Cardiac fibroblast (primary cell): ENCODE measurements at regions not wholly inside any gene's neighbourhood (a gene's known extent, or its start where the extent isn't known, plus 50 kb on each side); places are given as distances from the start of the nearest gene placed in this dataset.

Experiments used
- DNase-seq, 2 donors: peaks; one replicate each; pipeline versions ENCODE4 v3.0.0 to v3.0.0-alpha.2; 2010; ENCODE audit warnings: low read depth in 2 of 2
- H3K4me3 ChIP-seq, 2 donors: replicated peaks in 1 of 2; 1 replicate in 1 of 2; 2 replicates in 1 of 2; pipeline ENCODE4 v1.5.1; 2011; ENCODE audit warnings: low read depth in 2 of 2, low read length in 2 of 2, mild to moderate bottlenecking in 2 of 2, moderate library complexity in 1 of 2
- TF ChIP-seq, protein P1 (sequence below): IDR thresholded peaks from one replicate; pipeline ENCODE4 v1.5.1; 2011; ENCODE audit warnings: low read depth, mild to moderate bottlenecking, low read length, inconsistent platforms

DNA sequence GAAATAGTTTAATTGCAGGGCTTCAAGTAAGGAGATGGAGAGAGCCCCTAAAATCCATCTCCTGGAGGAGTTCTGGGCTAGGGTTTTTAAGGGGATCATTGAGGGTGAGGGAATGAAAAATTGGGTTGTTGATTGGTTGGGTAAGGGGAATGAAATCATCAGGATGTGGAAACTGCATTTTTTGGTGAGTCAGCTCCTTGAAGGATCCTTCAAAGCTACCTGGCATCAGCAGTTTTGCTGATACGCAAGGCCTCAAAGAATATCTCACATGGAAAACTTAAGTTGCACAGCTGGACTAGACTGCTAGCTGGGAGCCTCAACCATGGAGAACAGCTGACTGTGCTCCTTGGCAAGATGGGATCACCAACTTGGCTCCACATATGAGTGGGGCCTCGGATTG lies 136.7 kb downstream of the FGF10 start:
- TF ChIP-seq, protein P1, sequence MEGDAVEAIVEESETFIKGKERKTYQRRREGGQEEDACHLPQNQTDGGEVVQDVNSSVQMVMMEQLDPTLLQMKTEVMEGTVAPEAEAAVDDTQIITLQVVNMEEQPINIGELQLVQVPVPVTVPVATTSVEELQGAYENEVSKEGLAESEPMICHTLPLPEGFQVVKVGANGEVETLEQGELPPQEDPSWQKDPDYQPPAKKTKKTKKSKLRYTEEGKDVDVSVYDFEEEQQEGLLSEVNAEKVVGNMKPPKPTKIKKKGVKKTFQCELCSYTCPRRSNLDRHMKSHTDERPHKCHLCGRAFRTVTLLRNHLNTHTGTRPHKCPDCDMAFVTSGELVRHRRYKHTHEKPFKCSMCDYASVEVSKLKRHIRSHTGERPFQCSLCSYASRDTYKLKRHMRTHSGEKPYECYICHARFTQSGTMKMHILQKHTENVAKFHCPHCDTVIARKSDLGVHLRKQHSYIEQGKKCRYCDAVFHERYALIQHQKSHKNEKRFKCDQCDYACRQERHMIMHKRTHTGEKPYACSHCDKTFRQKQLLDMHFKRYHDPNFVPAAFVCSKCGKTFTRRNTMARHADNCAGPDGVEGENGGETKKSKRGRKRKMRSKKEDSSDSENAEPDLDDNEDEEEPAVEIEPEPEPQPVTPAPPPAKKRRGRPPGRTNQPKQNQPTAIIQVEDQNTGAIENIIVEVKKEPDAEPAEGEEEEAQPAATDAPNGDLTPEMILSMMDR, result no peak
- H3K4me3 ChIP-seq, result no peak overlapping the region
- no peak for DNase-seq

DNA sequence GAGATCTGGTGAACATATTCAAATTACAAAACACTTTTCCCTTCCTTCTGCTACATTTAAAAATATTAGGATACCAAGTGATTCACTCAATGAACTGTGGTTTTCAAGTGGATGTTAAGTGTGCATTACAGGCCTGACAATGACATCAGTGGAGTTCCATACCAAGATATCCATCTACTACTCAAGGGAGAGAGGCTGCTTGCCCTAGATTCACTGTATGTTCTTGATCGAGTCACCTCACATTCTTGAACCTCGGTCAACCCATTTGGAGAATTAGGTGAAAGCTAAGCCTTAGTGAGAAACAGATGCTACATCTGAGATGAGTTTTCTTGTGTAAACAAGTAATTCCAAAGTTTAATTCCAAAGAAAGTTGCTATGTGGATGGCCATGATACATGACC lies 142.2 kb downstream of the FGF10 start:
- H3K4me3 ChIP-seq, result no peak overlapping the region
- TF ChIP-seq, protein P1, result no peak
- peak in 1 of 2 donors; percentile 9 for DNase-seq

DNA sequence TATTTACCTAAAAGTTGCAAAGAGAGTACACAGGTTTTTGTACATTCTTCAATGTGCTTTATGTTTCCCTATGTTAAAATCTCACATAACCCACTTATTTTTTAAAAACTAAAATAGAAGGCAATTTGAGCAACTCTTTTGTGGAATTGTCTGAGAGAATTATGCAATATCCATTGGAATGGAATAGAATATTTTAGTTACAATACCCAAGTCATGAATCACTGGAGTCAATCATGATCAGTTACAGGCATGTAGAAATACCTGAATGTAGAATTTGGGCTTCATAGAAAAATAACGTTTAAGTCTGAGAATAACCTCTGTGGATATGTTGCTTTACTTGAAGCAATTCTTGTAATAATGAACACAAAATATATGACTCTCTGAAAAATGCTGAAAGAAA lies 143.3 kb downstream of the FGF10 start:
- H3K4me3 ChIP-seq, result no peak overlapping the region
- peak in 1 of 2 donors; percentile 7 for DNase-seq
- TF ChIP-seq, protein P1, result no peak

- H3K4me3 ChIP-seq, result no peak overlapping the region
- no peak for DNase-seq
- TF ChIP-seq, protein P1, result no peak
Measured at GRCh38 chr5:44242791-44243190, 146.4 kb downstream of the FGF10 start.

DNA sequence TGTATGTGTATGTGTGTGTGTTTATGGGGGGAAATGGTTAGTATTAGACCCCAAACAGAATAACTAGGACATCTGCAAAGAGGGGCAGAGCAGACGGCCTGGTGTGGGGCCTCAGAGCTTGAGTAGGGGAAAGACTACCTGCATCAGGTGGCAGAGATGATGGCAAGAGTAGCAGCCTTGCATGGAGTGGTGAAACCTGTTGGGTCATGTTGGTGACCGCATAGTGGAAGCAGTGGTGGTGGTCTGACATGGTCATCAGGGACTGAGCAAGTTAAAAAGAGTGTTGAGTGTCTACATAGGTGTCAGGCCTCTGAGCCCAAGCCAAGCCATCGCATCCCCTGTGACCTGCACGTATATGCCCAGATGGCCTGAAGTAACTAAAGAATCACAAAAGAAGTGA lies 153.2 kb downstream of the FGF10 start:
- TF ChIP-seq, protein P1, result no peak
- no peak for DNase-seq
- H3K4me3 ChIP-seq, result no peak overlapping the region

- H3K4me3 ChIP-seq, result no peak overlapping the region
- TF ChIP-seq, protein P1, result no peak
- no peak for DNase-seq
Measured at GRCh38 chr5:44233691-44234090, 155.5 kb downstream of the FGF10 start.
